ENCODE measurements at regions not wholly inside any gene's neighbourhood (a gene's known extent, or its start where the extent isn't known, plus 50 kb on each side); places are given as distances from the start of the nearest gene placed in this dataset.
A peak's percentile ranks its signal among the peaks of the same experiment; 100 is the strongest.

GRCh38 chr1:234963180-234963903, 165.3 kb downstream of the TOMM20 start (continued):
- TF ChIP-seq REPIN1 (CRISPR knock-in tag; IDR thresholded peaks at IDR 0.05; ENCODE audit: borderline replicate concordance, low read depth): peak; percentile 45; the same call in 1 of the 2 replicates
- TF ChIP-seq, protein P1, sequence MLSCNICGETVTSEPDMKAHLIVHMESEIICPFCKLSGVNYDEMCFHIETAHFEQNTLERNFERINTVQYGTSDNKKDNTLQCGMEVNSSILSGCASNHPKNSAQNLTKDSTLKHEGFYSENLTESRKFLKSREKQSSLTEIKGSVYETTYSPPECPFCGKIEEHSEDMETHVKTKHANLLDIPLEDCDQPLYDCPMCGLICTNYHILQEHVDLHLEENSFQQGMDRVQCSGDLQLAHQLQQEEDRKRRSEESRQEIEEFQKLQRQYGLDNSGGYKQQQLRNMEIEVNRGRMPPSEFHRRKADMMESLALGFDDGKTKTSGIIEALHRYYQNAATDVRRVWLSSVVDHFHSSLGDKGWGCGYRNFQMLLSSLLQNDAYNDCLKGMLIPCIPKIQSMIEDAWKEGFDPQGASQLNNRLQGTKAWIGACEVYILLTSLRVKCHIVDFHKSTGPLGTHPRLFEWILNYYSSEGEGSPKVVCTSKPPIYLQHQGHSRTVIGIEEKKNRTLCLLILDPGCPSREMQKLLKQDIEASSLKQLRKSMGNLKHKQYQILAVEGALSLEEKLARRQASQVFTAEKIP (CRISPR knock-in tag; IDR thresholded peaks at IDR 0.05; ENCODE audit: borderline replicate concordance): no peak
- peak; percentile 85; the same call in 1 of the 2 replicates for TF ChIP-seq ETV5 (CRISPR knock-in tag; IDR thresholded peaks at IDR 0.05; ENCODE audit: borderline replicate concordance)
- TF ChIP-seq ZNF343 (CRISPR knock-in tag; IDR thresholded peaks at IDR 0.05): no peak
- TF ChIP-seq ZNF781 (CRISPR knock-in tag; IDR thresholded peaks at IDR 0.05; ENCODE audit: borderline replicate concordance, not compliant biosample characterization): peak; percentile 71
- peak; percentile 54; the same call in 1 of the 2 replicates for TF ChIP-seq TP53 (CRISPR knock-in tag; conservative IDR thresholded peaks at IDR 0.05)
- no peak for TF ChIP-seq ZNF234 (CRISPR knock-in tag; conservative IDR thresholded peaks at IDR 0.05)
- no peak for TF ChIP-seq ZSCAN21 (CRISPR knock-in tag; IDR thresholded peaks at IDR 0.05; ENCODE audit: borderline replicate concordance)
- TF ChIP-seq ZSCAN20 (CRISPR knock-in tag; IDR thresholded peaks at IDR 0.05; ENCODE audit: borderline replicate concordance): no peak
- peak; percentile 84 for TF ChIP-seq TARDBP (CRISPR knock-in tag; IDR thresholded peaks at IDR 0.05)
- no peak for TF ChIP-seq ZKSCAN1 (IDR thresholded peaks at IDR 0.05; ENCODE audit: low read length)
- TF ChIP-seq AFF4 (CRISPR knock-in tag; IDR thresholded peaks at IDR 0.05): peak; percentile 90; the same call in 1 of the 2 replicates
- TF ChIP-seq JUNB (CRISPR knock-in tag; IDR thresholded peaks at IDR 0.05; ENCODE audit: borderline replicate concordance): no peak
- no peak for TF ChIP-seq TRIM24 (CRISPR knock-in tag; IDR thresholded peaks at IDR 0.05)
